ENCODE measurements at regions not wholly inside any gene's neighbourhood (a gene's known extent, or its start where the extent isn't known, plus 50 kb on each side); places are given as distances from the start of the nearest gene placed in this dataset.

GRCh38 chr10:55065185-55065584, 264.2 kb upstream of the PCDH15 start:
- H3K4me2 ChIP-seq (ENCODE audit: low read length): no peak overlapping the region
- H2AFZ ChIP-seq (ENCODE audit: low read depth, low read length): no peak overlapping the region
- H3K4me3 ChIP-seq (ENCODE audit: low read length): no peak overlapping the region
- H3K79me2 ChIP-seq (replicated peaks; ENCODE audit: insufficient read depth, low read length): no peaks in the 10 kb centered on the region
- H3K9me3 ChIP-seq (ENCODE audit: low read length): no peaks in the 10 kb centered on the region
- H4K20me1 ChIP-seq (ENCODE audit: insufficient read depth): no peaks in the 10 kb centered on the region
- H3K27ac ChIP-seq (ENCODE audit: low read length): no peak overlapping the region
- H3K36me3 ChIP-seq (ENCODE audit: insufficient read depth, low read length): no peaks in the 10 kb centered on the region
- H3F3A ChIP-seq (ENCODE audit: insufficient read depth, low read length, poor library complexity, severe bottlenecking): no peaks in the 10 kb centered on the region
- no peak overlapping the region for H3K9ac ChIP-seq (ENCODE audit: low read length)
- no peaks in the 10 kb centered on the region for H3K27me3 ChIP-seq (ENCODE audit: insufficient read depth, low read depth, low read length)
- H3K9me2 ChIP-seq (ENCODE audit: insufficient read depth, low read length): no peaks in the 10 kb centered on the region
- TF ChIP-seq MXI1 (conservative IDR thresholded peaks at IDR 0.05; ENCODE audit: poor library complexity, severe bottlenecking) (no peak), TAF1 (IDR thresholded peaks at IDR 0.05; ENCODE audit: low read depth) (no peak), SMC3 (conservative IDR thresholded peaks at IDR 0.05; ENCODE audit: poor library complexity) (no peak), EZH2 (IDR thresholded peaks at IDR 0.05; ENCODE audit: borderline replicate concordance, insufficient read depth, low read length, poor library complexity, severe bottlenecking) (no peak), RAD21 (conservative IDR thresholded peaks at IDR 0.05) (no peak), EP300 (conservative IDR thresholded peaks at IDR 0.05; ENCODE audit: poor library complexity, severe bottlenecking) (no peak), REST (IDR thresholded peaks at IDR 0.05; ENCODE audit: borderline replicate concordance) (no peak), POLR2AphosphoS5 (IDR thresholded peaks at IDR 0.05) (no peak)
- TF ChIP-seq, protein P1, sequence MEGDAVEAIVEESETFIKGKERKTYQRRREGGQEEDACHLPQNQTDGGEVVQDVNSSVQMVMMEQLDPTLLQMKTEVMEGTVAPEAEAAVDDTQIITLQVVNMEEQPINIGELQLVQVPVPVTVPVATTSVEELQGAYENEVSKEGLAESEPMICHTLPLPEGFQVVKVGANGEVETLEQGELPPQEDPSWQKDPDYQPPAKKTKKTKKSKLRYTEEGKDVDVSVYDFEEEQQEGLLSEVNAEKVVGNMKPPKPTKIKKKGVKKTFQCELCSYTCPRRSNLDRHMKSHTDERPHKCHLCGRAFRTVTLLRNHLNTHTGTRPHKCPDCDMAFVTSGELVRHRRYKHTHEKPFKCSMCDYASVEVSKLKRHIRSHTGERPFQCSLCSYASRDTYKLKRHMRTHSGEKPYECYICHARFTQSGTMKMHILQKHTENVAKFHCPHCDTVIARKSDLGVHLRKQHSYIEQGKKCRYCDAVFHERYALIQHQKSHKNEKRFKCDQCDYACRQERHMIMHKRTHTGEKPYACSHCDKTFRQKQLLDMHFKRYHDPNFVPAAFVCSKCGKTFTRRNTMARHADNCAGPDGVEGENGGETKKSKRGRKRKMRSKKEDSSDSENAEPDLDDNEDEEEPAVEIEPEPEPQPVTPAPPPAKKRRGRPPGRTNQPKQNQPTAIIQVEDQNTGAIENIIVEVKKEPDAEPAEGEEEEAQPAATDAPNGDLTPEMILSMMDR (IDR thresholded peaks at IDR 0.05; ENCODE audit: poor library complexity, severe bottlenecking): no peak

DNA sequence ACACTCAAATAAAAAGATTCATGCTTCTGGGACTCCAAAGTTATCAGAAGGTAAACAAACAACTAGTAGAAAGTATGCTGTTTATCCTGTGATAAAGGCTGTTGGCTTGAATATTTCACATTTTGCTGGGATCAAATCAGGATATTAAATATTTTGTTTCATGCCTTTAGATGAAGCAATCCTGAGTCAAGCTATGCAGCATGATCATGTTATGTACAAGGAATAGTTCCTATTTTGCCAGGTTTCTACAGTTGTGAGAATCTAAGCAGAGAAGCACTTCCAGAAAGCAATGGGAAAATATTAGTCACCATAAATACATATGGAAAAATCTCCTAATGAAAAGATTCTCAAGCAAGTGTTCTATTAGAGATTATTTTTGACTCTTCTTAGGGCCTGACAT, 262.8 kb upstream of the PCDH15 start:
- Histone ChIP-seq H4K20me1 (ENCODE audit: insufficient read depth) (no peaks in the 10 kb centered on the region), H3K27ac (ENCODE audit: low read length) (no peak overlapping the region), H3K79me2 (replicated peaks; ENCODE audit: insufficient read depth, low read length) (no peaks in the 10 kb centered on the region), H3K9me3 (ENCODE audit: low read length) (no peaks in the 10 kb centered on the region), H3K4me3 (ENCODE audit: low read length) (no peak overlapping the region), H3K27me3 (ENCODE audit: insufficient read depth, low read depth, low read length) (no peaks in the 10 kb centered on the region), H3F3A (ENCODE audit: insufficient read depth, low read length, poor library complexity, severe bottlenecking) (no peaks in the 10 kb centered on the region), H3K4me2 (ENCODE audit: low read length) (no peak overlapping the region), H3K9ac (ENCODE audit: low read length) (no peak overlapping the region), H3K36me3 (ENCODE audit: insufficient read depth, low read length) (no peaks in the 10 kb centered on the region), H3K9me2 (ENCODE audit: insufficient read depth, low read length) (no peaks in the 10 kb centered on the region), H2AFZ (ENCODE audit: low read depth, low read length) (no peak overlapping the region)
- TF ChIP-seq POLR2AphosphoS5 (IDR thresholded peaks at IDR 0.05) (no peak), RAD21 (conservative IDR thresholded peaks at IDR 0.05) (no peak), MXI1 (conservative IDR thresholded peaks at IDR 0.05; ENCODE audit: poor library complexity, severe bottlenecking) (no peak), EP300 (conservative IDR thresholded peaks at IDR 0.05; ENCODE audit: poor library complexity, severe bottlenecking) (no peak), EZH2 (IDR thresholded peaks at IDR 0.05; ENCODE audit: borderline replicate concordance, insufficient read depth, low read length, poor library complexity, severe bottlenecking) (no peak), REST (IDR thresholded peaks at IDR 0.05; ENCODE audit: borderline replicate concordance) (no peak), TAF1 (IDR thresholded peaks at IDR 0.05; ENCODE audit: low read depth) (no peak), SMC3 (conservative IDR thresholded peaks at IDR 0.05; ENCODE audit: poor library complexity) (no peak)
- TF ChIP-seq, protein P1 (IDR thresholded peaks at IDR 0.05; ENCODE audit: poor library complexity, severe bottlenecking): no peak

All from neural cell (in vitro differentiated cells).